HG03565 (cell line): ENCODE measurements at regions not wholly inside any gene's neighbourhood (a gene's known extent, or its start where the extent isn't known, plus 50 kb on each side); places are given as distances from the start of the nearest gene placed in this dataset.
A peak's percentile ranks its signal among the peaks of the same experiment; 100 is the strongest.
"Not testable (repeated sequence)": the region's sequence is repeated elsewhere in the genome, so short reads cannot be mapped to it uniquely, and the experiment has no call there.

Experiments used
- ATAC-seq: cut with Tn5 transposase; IDR thresholded peaks from one replicate; pipeline ENCODE4 v1.9.1; 2021; ENCODE audit warnings: mild to moderate bottlenecking, moderate library complexity; ENCODE audit not compliant: unreplicated experiment

- ATAC-seq = no peak
Observed at GRCh38 chr1:198932351-198932991, 293.6 kb downstream of the PTPRC start.

- no peak for ATAC-seq
Observed at GRCh38 chr1:198933515-198934222, 294.8 kb downstream of the PTPRC start.

GRCh38 chr1:198934426-198934825, 295.6 kb downstream of the PTPRC start:
- ATAC-seq = no peak

DNA sequence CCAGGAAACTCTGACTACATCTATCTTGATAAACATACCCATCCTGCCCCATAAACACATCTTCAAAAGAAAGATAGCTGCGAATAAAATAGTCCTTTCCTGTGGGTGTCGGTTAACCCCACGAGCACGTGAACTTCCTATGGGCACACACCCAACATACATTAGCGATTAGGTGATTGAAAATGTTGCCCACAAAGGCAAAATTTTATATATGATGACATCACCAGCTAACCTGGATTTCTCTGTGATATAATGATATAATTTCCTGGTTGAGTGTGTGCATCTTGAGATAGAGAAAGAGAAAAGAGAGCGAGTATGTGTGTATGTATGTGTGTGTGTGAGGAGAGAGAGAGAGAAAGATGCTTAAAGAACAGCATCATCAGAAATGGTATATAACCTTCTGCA, 296.1 kb downstream of the PTPRC start:
- ATAC-seq = peak; percentile 3

DNA sequence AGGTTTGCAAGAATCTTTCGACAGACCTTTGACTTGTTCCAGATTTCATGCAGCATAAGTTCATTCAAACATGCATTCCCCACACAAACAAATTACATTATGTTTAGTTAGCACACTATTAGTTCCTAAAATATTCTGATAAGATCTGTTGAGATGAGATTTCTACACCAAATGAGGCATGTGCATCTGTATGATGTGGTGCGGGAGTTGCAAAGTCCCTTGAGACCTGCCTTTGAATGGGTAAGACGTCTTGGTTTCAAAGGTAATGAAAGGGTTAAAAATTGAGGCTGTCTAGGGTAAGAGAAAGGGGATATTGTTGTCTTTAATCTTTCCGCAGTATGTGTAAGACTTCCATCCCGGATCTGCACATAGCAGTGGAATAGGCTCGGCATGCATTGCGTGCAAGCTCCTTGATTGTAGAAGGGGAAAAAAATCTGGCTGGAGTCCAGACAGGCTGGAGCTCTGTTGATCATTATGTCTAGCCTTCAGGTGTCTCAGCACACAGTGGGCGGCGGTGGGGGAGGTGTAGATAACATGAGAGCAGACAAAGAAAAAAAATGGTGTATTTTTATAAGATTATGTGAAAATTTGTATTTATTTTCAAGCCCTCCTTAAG, 296.6 kb downstream of the PTPRC start:
- ATAC-seq = peak; percentile 29

- ATAC-seq = no peak
Observed at GRCh38 chr1:198936371-198937083, 297.7 kb downstream of the PTPRC start.

- peak; percentile 93 for ATAC-seq
Observed at GRCh38 chr1:198937231-198938031, 298.6 kb downstream of the PTPRC start.

DNA sequence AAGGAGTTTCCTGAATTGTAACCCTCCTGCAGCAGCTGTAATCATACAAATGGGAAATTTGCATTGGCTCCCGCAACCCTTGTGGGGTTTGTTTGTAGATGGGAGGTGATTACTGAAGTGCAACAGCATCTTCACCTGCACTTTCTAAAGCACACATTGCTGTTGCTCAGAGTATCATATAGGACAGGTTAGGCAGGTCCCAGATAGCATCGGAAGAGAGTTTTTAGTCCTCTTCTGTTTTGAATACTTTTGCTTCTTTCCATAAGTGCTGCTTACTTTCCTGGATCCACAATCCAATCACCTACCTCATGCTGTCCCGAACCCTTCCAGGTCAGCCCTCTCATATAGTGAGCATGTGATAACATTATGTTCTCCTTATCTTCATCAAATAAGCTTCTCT, 300.4 kb downstream of the PTPRC start:
- no peak for ATAC-seq

DNA sequence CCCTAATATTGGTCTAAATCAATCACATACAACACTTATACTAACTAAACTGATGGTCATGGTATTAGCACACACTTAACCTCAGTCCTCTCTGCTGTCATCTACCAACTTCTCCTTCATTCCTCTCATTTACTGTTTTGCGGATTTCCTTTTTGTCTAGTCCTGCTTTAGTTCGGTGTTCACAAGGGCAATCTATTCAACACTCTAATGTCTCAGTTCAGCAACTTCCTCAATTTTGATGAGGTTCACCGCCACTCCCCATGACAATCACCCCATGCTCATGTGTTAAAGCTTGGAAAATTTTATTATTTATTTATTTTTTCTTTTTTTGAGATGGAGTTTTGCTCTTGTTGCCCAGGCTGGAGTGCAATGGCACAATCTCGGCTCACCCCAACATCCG, 301.1 kb downstream of the PTPRC start:
- ATAC-seq = no peak

GRCh38 chr1:198942466-198942865, 303.6 kb downstream of the PTPRC start:
- ATAC-seq = no peak

DNA sequence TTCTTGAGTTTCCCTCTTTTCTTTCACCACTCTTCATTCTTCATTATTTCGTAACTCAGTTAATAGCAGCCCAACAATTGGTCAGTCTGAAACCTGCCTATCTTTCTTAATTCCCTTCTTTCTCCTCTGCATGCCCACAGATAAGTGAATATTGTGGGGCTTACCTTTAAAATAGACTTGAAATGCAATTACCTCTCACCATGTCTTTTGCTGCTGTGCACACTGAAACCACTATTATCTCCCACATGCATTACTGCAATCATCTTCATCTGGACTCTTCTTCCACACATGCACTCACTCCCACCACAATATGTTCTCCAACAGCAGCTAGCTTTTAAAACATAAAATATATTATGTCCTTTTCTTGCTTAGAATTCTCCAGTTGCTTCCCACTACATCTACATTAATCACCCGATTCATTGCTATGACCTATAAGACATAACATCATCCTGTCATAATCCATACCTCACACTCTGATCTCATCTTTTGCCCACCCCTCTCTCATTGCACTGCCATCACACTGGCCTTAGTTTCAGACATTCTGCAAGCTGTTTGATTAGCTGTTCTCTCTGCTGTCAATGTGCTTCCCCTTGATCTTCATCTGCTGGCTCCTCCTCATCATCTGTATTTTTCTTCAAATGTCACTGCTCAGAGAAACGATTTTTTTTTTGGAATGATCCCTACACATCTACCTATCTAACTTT, 304.8 kb downstream of the PTPRC start:
- no peak for ATAC-seq

GRCh38 chr1:198947456-198947855, 308.6 kb downstream of the PTPRC start:
- no peak for ATAC-seq

DNA sequence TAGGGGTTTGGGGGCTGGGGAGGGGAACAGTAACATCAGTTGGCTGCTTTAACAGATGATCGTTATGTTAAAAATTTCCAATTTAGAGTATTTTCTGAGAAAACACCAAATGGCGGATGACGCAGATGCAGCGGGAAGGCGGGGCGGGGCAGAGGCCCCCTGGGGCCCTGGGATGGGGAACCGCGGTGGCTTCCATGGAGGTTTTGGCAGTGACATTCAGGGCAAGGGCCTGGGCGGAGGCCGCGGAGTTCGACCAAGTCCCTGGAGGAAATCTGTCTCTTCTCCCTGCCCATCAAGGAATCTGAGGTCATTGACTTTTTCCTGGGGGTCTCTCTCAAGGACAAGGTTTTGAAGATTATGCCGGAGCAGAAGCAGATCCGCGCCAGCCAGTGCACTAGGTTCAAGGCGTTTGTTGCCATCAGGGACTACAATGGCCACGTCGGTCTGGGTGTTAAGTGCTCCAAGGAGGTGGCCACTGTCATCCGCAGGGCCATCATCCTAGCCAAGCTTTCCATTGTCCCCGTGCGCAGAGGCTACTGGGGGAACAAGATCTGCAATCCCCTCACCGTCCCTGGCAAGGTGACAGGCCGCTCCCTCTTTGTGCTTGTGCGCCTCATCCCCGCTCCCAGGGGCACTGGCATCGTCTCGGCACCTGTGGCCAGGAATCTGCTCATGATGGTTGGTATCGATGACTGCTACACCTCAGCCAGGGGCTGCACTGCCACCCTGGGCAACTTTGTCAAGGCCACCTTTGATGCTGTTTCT, 310.2 kb downstream of the PTPRC start:
- no peak for ATAC-seq

DNA sequence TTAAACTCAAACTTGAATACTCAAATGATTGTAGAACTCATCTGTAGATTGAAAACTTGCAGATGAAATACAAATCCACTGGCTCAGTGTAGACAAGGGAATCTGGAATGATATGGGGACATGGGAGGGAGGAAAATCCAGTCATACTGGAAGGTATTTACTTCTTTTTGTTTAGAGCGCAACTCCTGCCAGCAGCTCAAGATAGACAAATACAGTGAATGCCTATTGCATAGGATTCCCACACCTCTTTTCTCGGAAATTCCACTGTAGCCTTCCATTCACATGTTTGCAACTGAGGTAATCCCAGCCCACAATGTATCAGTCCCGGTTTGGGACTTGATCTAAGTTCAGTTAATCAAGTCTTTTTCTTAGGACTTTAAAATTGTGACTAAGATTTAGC, 311.2 kb downstream of the PTPRC start:
- no peak for ATAC-seq

DNA sequence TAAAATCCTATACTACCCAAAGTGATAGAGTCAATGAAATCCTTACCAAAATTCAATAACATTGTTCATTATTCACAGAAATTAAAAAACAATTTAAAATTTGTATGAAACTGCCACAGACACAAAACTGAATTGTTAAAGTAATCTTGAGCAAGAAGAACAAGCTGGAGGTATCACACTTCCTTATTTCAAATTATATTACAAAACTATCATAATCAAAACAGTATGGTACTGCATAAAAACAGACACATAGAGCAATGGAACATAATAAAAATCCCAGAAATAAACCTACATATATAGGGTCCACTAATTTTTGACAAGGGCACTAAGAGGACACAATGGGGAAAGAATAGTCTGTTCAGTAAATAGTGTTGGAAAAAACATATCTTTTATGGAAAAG, 316.2 kb downstream of the PTPRC start:
- ATAC-seq = no peak

GRCh38 chr1:198957044-198957443, 318.2 kb downstream of the PTPRC start:
- no peak for ATAC-seq

- ATAC-seq = no peak
Observed at GRCh38 chr1:198959032-198959431, 320.2 kb downstream of the PTPRC start.

- ATAC-seq = no peak
Observed at GRCh38 chr1:198959676-198960075, 320.8 kb downstream of the PTPRC start.

GRCh38 chr1:198963796-198964195, 325.0 kb downstream of the PTPRC start:
- ATAC-seq = not testable (repeated sequence)
